NCI-H1417 treated with DMSO at 0.1 percent for 48 hours (cell line): ENCODE measurements at regions not wholly inside any gene's neighbourhood (a gene's known extent, or its start where the extent isn't known, plus 50 kb on each side); places are given as distances from the start of the nearest gene placed in this dataset.
A peak's percentile ranks its signal among the peaks of the same experiment; 100 is the strongest.
"Not testable (repeated sequence)": the region's sequence is repeated elsewhere in the genome, so short reads cannot be mapped to it uniquely, and the experiment has no call there.

Experiments used
- DNase-seq: peaks from one replicate; lab custom pipeline; 2025; lab: John Stamatoyannopoulos, UW

- no peak for DNase-seq
These were observed 77.4 kb upstream of the DNAJC10 start for GRCh38 chr2:182638667-182639066.

- DNase-seq, result no peak
These were observed 76.1 kb upstream of the DNAJC10 start for GRCh38 chr2:182639971-182640370.

DNA sequence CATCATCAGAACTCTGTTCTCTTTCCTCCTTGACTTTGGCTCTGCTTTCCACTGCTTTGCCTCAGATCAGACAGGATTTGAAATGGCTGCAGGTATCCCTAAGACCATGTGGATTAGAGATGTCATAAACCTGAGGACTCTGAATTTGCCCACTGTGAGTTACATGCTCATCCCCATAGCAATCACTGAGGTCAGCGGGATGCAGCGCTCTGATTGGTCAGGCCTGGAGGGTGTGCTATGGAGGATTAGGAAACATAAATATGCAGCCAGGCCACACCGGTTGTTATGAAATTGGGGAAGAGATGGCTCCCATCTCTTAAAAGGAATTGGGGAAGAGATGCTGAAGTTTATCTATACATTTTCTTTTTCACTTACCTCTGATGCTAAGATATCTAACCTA is 73.7 kb upstream of the DNAJC10 start:
- no peak for DNase-seq

- no peak for DNase-seq
These were observed 69.1 kb upstream of the DNAJC10 start for GRCh38 chr2:182646763-182647498.

- DNase-seq, result no peak
These were observed 68.6 kb upstream of the DNAJC10 start for GRCh38 chr2:182647499-182647787.

DNA sequence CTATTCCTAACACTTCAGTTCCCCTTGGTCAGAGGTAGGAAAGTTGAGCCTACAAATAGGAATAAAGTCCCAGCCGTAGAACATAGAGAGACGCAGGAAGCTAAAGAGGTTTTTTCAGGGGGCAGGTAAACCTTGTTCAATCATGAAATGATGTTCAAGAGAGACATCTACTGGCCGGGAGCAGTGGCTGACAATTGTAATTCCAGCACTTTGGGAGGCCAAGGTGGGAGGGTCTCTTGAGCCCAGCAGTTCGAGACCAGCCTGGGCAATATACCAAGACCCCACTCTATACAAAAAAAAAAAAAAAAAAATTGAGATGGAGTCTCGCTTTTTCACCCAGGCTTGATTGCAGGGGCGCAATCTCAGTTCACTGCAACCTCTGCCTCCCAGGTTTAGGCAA is 66.7 kb upstream of the DNAJC10 start:
- peak; percentile 27 for DNase-seq

- DNase-seq, result peak; percentile 31
These were observed 65.4 kb upstream of the DNAJC10 start for GRCh38 chr2:182650704-182651103.

- no peak for DNase-seq
These were observed 63.7 kb upstream of the DNAJC10 start for GRCh38 chr2:182652326-182652725.

DNA sequence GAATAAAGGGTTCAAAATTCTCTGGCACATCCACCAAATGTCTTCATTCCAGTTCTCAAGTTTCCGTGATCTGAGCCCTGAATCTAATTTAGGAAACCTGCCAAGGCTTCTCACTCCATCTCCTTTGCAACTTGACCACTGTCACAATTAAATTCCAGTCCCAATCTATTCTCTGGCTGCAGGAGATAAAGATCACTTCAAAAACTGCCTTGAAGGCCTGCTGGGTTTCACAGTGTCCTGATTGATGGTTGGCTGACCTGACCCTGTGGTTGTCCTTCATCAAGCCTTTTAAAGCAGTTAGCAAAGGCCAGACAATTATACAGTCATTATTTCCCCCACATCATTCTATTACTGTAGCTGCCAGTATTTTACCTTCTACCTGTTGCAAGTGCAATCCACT is 60.3 kb upstream of the DNAJC10 start:
- no peak for DNase-seq

- no peak for DNase-seq
These were observed 51.8 kb upstream of the DNAJC10 start for GRCh38 chr2:182664212-182664611.

DNA sequence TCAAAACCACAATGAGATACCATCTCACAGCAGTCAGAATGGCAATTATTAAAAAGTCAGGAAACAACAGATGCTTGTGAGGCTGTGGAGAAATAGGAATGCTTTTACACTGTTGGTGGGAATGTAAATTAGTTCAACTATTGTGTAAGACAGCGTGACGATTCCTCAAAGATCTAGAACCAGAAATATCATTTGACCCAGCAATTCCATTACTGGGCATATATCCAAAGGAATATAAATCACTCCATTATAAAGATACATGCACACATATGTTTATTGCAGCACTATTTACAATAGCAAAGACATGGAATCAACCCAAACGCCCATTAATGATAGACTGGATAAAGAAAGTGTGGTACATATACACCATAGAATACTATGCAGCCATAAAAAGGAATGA is 50.6 kb upstream of the DNAJC10 start:
- DNase-seq, result not testable (repeated sequence)
